ENCODE measurements at regions not wholly inside any gene's neighbourhood (a gene's known extent, or its start where the extent isn't known, plus 50 kb on each side); places are given as distances from the start of the nearest gene placed in this dataset.

- no peak overlapping the region for H3K4me2 ChIP-seq (ENCODE audit: low read length)
- no peaks in the 10 kb centered on the region for H3K4me1 ChIP-seq (ENCODE audit: insufficient read depth, low read length, poor library complexity, severe bottlenecking)
- no peaks in the 10 kb centered on the region for H3K79me2 ChIP-seq (ENCODE audit: insufficient read depth, low read depth, low read length)
- CTCF ChIA-PET (ENCODE audit: unreplicated experiment) = no interaction called here
- no peak overlapping the region for H2AFZ ChIP-seq (ENCODE audit: low read length)
- H3K9me3 ChIP-seq (ENCODE audit: low read length) = no peaks in the 10 kb centered on the region
- POLR2A ChIA-PET = interaction anchor here (0.9 kb wide), 1 partner anchor 27 kb away, joined by 3 read pairs; no protein-coding TSS in a partner anchor
- H3K9me2 ChIP-seq (ENCODE audit: insufficient read depth, low read length) = no peaks in the 10 kb centered on the region
- no peaks in the 10 kb centered on the region for H3K36me3 ChIP-seq (ENCODE audit: insufficient read depth, low read length)
- BruUV-seq (replicated peaks) = no TSS peak
- H4K20me1 ChIP-seq (ENCODE audit: insufficient read depth, low read length) = no peaks in the 10 kb centered on the region
- intact Hi-C loops (cut with micrococcal nuclease; ENCODE audit: unreplicated experiment) = no loop called here
- no peak overlapping the region for H3K27ac ChIP-seq (ENCODE audit: low read depth, low read length, poor library complexity, severe bottlenecking)
- TF ChIP-seq CTCF (conservative IDR thresholded peaks at IDR 0.05; ENCODE audit: low read length) (no peak), EZH2phosphoT487 (IDR thresholded peaks at IDR 0.05; ENCODE audit: borderline replicate concordance, low read depth, low read length) (no peak)
- no peak for DNase-seq (ENCODE audit: low spot score)
- no peak overlapping the region for H3K4me3 ChIP-seq (ENCODE audit: low read depth, low read length, poor library complexity, severe bottlenecking)
Measured at GRCh38 chr12:126512916-126513913, 1448.0 kb downstream of the AACS start.

DNA sequence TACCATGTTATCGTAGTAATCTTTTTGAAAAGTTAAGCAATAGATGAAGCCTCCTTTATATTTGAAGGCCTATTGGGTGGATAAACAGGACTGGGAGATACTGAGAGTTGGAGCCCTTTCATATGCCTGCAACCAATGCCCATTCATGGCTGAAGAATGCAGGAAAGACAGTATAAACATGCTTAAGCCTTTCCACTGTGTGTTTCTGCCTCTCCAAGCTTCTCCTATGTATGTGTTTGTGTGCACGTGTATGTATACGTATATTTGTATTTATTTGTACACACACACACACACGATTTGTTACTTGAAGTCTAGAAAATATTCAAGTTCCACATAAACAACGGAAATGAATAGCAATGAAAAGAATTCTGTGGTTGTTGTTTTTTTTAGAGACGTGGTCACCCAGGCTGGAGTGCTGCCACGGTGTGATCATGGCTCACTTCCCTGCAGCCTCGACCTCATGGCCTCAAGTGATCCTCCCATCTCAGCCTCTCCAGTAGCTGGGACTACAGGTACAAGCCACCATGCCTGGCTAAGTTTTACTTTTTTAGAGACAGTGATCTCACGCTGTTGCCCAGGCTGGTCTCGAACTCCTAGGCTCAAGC, 1453.5 kb downstream of the AACS start:
- no peaks in the 10 kb centered on the region for H3K36me3 ChIP-seq (ENCODE audit: insufficient read depth, low read length)
- BruUV-seq (replicated peaks) = no TSS peak
- H3K79me2 ChIP-seq (ENCODE audit: insufficient read depth, low read depth, low read length) = no peaks in the 10 kb centered on the region
- no peaks in the 10 kb centered on the region for H4K20me1 ChIP-seq (ENCODE audit: insufficient read depth, low read length)
- no peak overlapping the region for H3K27ac ChIP-seq (ENCODE audit: low read depth, low read length, poor library complexity, severe bottlenecking)
- DNase-seq (ENCODE audit: low spot score) = no peak
- ChIA-PET POLR2A (interaction anchor here (0.6 kb wide), 1 partner anchor 13 kb away, joined by 3 read pairs; no protein-coding TSS in a partner anchor), CTCF (ENCODE audit: unreplicated experiment) (no interaction called here)
- no peak overlapping the region for H3K4me2 ChIP-seq (ENCODE audit: low read length)
- no peaks in the 10 kb centered on the region for H3K9me3 ChIP-seq (ENCODE audit: low read length)
- TF ChIP-seq CTCF (conservative IDR thresholded peaks at IDR 0.05; ENCODE audit: low read length) (no peak), EZH2phosphoT487 (IDR thresholded peaks at IDR 0.05; ENCODE audit: borderline replicate concordance, low read depth, low read length) (no peak)
- H3K4me1 ChIP-seq (ENCODE audit: insufficient read depth, low read length, poor library complexity, severe bottlenecking) = no peaks in the 10 kb centered on the region
- no peaks in the 10 kb centered on the region for H3K9me2 ChIP-seq (ENCODE audit: insufficient read depth, low read length)
- H3K4me3 ChIP-seq (ENCODE audit: low read depth, low read length, poor library complexity, severe bottlenecking) = no peak overlapping the region
- H2AFZ ChIP-seq (ENCODE audit: low read length) = no peak overlapping the region
- intact Hi-C loops (cut with micrococcal nuclease; ENCODE audit: unreplicated experiment) = no loop called here
